ENCODE measurements at regions not wholly inside any gene's neighbourhood (a gene's known extent, or its start where the extent isn't known, plus 50 kb on each side); places are given as distances from the start of the nearest gene placed in this dataset.

- no peak for TF ChIP-seq CTCF (tag by site-specific recombination; IDR thresholded peaks at IDR 0.05)
- no peak for TF ChIP-seq ZNF404 (tag by site-specific recombination; IDR thresholded peaks at IDR 0.05)
- TF ChIP-seq ZNF488 (tag by site-specific recombination; IDR thresholded peaks at IDR 0.05), result no peak
- TF ChIP-seq REST (tag by site-specific recombination; IDR thresholded peaks at IDR 0.05), result no peak
- no peak for TF ChIP-seq ZNF121 (tag by site-specific recombination; IDR thresholded peaks at IDR 0.05)
- TF ChIP-seq ZNF174 (tag by site-specific recombination; IDR thresholded peaks at IDR 0.05), result no peak
- no peak for TF ChIP-seq ZNF239 (tag by site-specific recombination; IDR thresholded peaks at IDR 0.05)
- no peak for TF ChIP-seq ELK4 (IDR thresholded peaks at IDR 0.05; ENCODE audit: borderline replicate concordance, low read depth, low read length)
- TF ChIP-seq ZNF558 (tag by site-specific recombination; IDR thresholded peaks at IDR 0.05), result no peak
- no peak for TF ChIP-seq ZNF324 (tag by site-specific recombination; IDR thresholded peaks at IDR 0.05)
- TF ChIP-seq ATF2 (tag by site-specific recombination; IDR thresholded peaks at IDR 0.05; ENCODE audit: low read depth), result no peak
Measured at GRCh38 chr2:19128148-19128547, 230.3 kb downstream of the OSR1 start.

All from HEK293 (cell line).